ENCODE measurements at regions not wholly inside any gene's neighbourhood (a gene's known extent, or its start where the extent isn't known, plus 50 kb on each side); places are given as distances from the start of the nearest gene placed in this dataset.

- Histone ChIP-seq H3K27ac (no peak overlapping the region), H3K36me3 (no peaks in the 10 kb centered on the region), H3K27me3 (ENCODE audit: low read depth) (no peaks in the 10 kb centered on the region), H3K9me3 (no peaks in the 10 kb centered on the region), H3K4me3 (no peak overlapping the region), H3K4me1 (no peaks in the 10 kb centered on the region)
- TF ChIP-seq, protein P1, sequence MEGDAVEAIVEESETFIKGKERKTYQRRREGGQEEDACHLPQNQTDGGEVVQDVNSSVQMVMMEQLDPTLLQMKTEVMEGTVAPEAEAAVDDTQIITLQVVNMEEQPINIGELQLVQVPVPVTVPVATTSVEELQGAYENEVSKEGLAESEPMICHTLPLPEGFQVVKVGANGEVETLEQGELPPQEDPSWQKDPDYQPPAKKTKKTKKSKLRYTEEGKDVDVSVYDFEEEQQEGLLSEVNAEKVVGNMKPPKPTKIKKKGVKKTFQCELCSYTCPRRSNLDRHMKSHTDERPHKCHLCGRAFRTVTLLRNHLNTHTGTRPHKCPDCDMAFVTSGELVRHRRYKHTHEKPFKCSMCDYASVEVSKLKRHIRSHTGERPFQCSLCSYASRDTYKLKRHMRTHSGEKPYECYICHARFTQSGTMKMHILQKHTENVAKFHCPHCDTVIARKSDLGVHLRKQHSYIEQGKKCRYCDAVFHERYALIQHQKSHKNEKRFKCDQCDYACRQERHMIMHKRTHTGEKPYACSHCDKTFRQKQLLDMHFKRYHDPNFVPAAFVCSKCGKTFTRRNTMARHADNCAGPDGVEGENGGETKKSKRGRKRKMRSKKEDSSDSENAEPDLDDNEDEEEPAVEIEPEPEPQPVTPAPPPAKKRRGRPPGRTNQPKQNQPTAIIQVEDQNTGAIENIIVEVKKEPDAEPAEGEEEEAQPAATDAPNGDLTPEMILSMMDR (IDR thresholded peaks at IDR 0.05) = no peak
- DNase-seq = no peak
- intact Hi-C loops (cut with DNase I) = no loop called here
- no peak for ATAC-seq
Observed at GRCh38 chr2:125167152-125167551, 1142.1 kb downstream of the CNTNAP5 start.

GRCh38 chr2:125167820-125168219, 1142.7 kb downstream of the CNTNAP5 start:
- intact Hi-C loops (cut with DNase I) = no loop called here
- DNase-seq = no peak
- Histone ChIP-seq H3K9me3 (no peaks in the 10 kb centered on the region), H3K36me3 (no peaks in the 10 kb centered on the region), H3K4me3 (no peak overlapping the region), H3K27ac (no peak overlapping the region), H3K4me1 (no peaks in the 10 kb centered on the region), H3K27me3 (ENCODE audit: low read depth) (no peaks in the 10 kb centered on the region)
- TF ChIP-seq, protein P1 (IDR thresholded peaks at IDR 0.05) = no peak
- no peak for ATAC-seq

- ATAC-seq = no peak
- H3K27me3 ChIP-seq (ENCODE audit: low read depth) = no peaks in the 10 kb centered on the region
- no peak overlapping the region for H3K4me3 ChIP-seq
- H3K27ac ChIP-seq = no peak overlapping the region
- H3K36me3 ChIP-seq = no peaks in the 10 kb centered on the region
- no peaks in the 10 kb centered on the region for H3K9me3 ChIP-seq
- intact Hi-C loops (cut with DNase I) = no loop called here
- H3K4me1 ChIP-seq = no peaks in the 10 kb centered on the region
- no peak for DNase-seq
- TF ChIP-seq, protein P1 (IDR thresholded peaks at IDR 0.05) = no peak
Observed at GRCh38 chr2:125168442-125168841, 1143.4 kb downstream of the CNTNAP5 start.

DNA sequence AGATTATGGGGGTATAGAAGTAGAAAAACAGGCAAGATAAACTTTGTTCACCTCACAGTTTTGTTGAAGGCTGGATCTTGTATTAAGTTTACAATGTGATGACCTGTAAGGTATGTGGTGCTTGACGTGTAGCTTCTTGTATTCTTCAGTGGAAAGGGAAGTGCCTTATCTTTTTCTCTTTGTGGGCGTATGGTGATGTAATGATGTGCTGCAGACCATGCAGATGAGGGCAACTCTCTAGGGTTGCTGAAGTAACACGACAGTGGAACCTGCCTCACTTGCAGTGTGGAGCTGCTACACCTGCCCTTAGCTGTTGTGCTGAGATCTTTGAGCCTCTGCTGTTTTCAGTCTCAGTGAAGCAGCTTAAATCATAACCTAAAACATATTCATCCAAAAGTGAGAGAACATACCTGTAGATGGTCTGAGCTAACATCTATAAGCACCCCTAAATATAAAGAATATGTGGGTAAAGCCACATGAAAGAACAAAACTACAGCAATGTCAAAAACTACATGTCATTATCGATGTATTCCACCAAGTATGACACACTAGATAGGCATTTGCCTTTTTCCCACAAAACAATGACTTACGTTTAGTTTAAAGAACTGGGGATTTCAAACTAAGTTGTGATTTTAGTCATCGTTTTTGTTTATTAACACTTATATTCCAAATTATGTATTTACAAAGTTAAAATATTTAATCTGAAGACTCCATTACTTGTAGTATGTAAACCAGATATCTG, 1144.1 kb downstream of the CNTNAP5 start:
- Histone ChIP-seq H3K4me3 (no peak overlapping the region), H3K9me3 (no peaks in the 10 kb centered on the region), H3K27ac (no peak overlapping the region), H3K4me1 (no peaks in the 10 kb centered on the region), H3K36me3 (no peaks in the 10 kb centered on the region), H3K27me3 (ENCODE audit: low read depth) (no peaks in the 10 kb centered on the region)
- ATAC-seq (no peak), DNase-seq (no peak)
- intact Hi-C loops (cut with DNase I) = no loop called here
- TF ChIP-seq, protein P1 (IDR thresholded peaks at IDR 0.05) = no peak

- intact Hi-C loops (cut with DNase I) = no loop called here
- TF ChIP-seq, protein P1 (IDR thresholded peaks at IDR 0.05) = no peak
Observed at GRCh38 chr2:125169764-125170146, 1144.7 kb downstream of the CNTNAP5 start.

More at GRCh38 chr2:125169764-125170146, 1144.7 kb downstream of the CNTNAP5 start:
- Histone ChIP-seq H3K36me3 (no peaks in the 10 kb centered on the region), H3K27ac (no peak overlapping the region), H3K4me1 (no peaks in the 10 kb centered on the region), H3K9me3 (no peaks in the 10 kb centered on the region), H3K4me3 (no peak overlapping the region), H3K27me3 (ENCODE audit: low read depth) (no peaks in the 10 kb centered on the region)
- ATAC-seq (no peak), DNase-seq (no peak)
